HCT116 (cell line): ENCODE measurements at regions not wholly inside any gene's neighbourhood (a gene's known extent, or its start where the extent isn't known, plus 50 kb on each side); places are given as distances from the start of the nearest gene placed in this dataset.

ENCODE experiments used
- ATAC-seq: fragments of 200-7000 bp; cut with Tn5 transposase; 2 replicates; pipeline ENCODE4 v1.9.1; 2020; ENCODE audit warnings: mild to moderate bottlenecking, moderate library complexity
- BruUV-seq: library from RNA; stranded (reverse); fragments of 400-500 nt; replicated peaks from 2 replicates; lab custom pipeline; 2021; lab: Mats Ljungman, UMichigan
- CTCF ChIA-PET: fragments of 300-600 bp; sonication (Branson Sonifier 250); formaldehyde crosslinking; loops from one replicate; lab custom pipeline; 2021; ENCODE audit warnings: antibody characterized with exemption; lab: Charles Lee
- POLR2A ChIA-PET: fragments of 300-600, 350-600 bp; sonication (Branson Sonifier 250); formaldehyde crosslinking; loops from one replicate; lab custom pipeline; 2021; ENCODE audit warnings: antibody characterized with exemption; lab: Charles Lee
- RAD21 ChIA-PET, 2 experiments: fragments of 300-600 bp; sonication (Branson Sonifier 250); formaldehyde crosslinking; loops; one replicate each; lab custom pipeline; 2023; ENCODE audit warnings: low total read pairs in 2 of 2; ENCODE audit not compliant: uncharacterized antibody in 2 of 2, unreplicated experiment in 2 of 2, low non-redundant PET in 1 of 2; lab: Charles Lee
- DNase-seq: peaks from one replicate; pipeline ENCODE4 v3.0.0-alpha.2; 2010; ENCODE audit warnings: low read depth, low spot score
- H2AFZ ChIP-seq: fragments of 200-600 bp; shearing (Covaris generic), sonication (generic); 2 replicates; pipeline ENCODE4 v1.6.1; 2017; ENCODE audit warnings: low read depth, mixed run types, mixed read lengths, antibody characterized with exemption, low read length; ENCODE audit not compliant: poor library complexity, severe bottlenecking
- H3K27ac ChIP-seq: 2 replicates; pipeline ENCODE4 v1.5.1; 2012; ENCODE audit warnings: low read depth, low read length
- H3K27me3 ChIP-seq: fragments of 200-600 bp; sonication (generic); 2 replicates; pipeline ENCODE4 v1.6.1; 2016; ENCODE audit warnings: mixed run types, low read length, mixed read lengths; ENCODE audit not compliant: insufficient read depth
- H3K36me3 ChIP-seq, 2 experiments: fragments of 200-500 bp in 1 of 2; fragments of 200-600 bp in 1 of 2; sonication (Bioruptor generic) in 1 of 2; sonication (generic) in 1 of 2; 2 replicates each; pipeline versions ENCODE4 v1.5.1 to v1.6.1; 2014 to 2016; ENCODE audit warnings: low read length in 2 of 2, inconsistent platforms in 1 of 2, mixed read lengths in 1 of 2, mixed run types in 1 of 2; ENCODE audit not compliant: insufficient read depth in 2 of 2, control insufficient read depth in 1 of 2
- H3K4me1 ChIP-seq, 2 experiments: fragments of 200-600 bp in 1 of 2; sonication (generic) in 1 of 2; 2 replicates each; pipeline versions ENCODE4 v1.5.1 to v1.6.1; 2012 to 2017; ENCODE audit warnings: low read length in 2 of 2, inconsistent platforms in 1 of 2, mild to moderate bottlenecking in 1 of 2, mixed read lengths in 1 of 2, mixed run types in 1 of 2, moderate library complexity in 1 of 2; ENCODE audit not compliant: insufficient read depth in 2 of 2, control insufficient read depth in 1 of 2
- H3K4me2 ChIP-seq: fragments of 200-600 bp; sonication (generic); 2 replicates; pipeline ENCODE4 v1.6.1; 2017; ENCODE audit warnings: mixed run types, low read length, mixed read lengths
- H3K4me3 ChIP-seq, 2 experiments: fragments of 200-600 bp in 1 of 2; sonication (generic) in 1 of 2; replicated peaks in 1 of 2; 2 replicates each; pipeline ENCODE4 v1.5.1; 2011 to 2016; ENCODE audit warnings: low read length in 2 of 2, control low read depth in 1 of 2, low read depth in 1 of 2, mild to moderate bottlenecking in 1 of 2, mixed read lengths in 1 of 2, mixed run types in 1 of 2
- H3K79me2 ChIP-seq: fragments of 200-600 bp; sonication (generic); 2 replicates; pipeline ENCODE4 v1.6.1; 2017; ENCODE audit warnings: mild to moderate bottlenecking, mixed run types, low read length, moderate library complexity, mixed read lengths; ENCODE audit not compliant: insufficient read depth
- H3K9ac ChIP-seq: fragments of 200-600 bp; sonication (generic); 2 replicates; pipeline ENCODE4 v1.6.1; 2016; ENCODE audit warnings: low read length, mixed read lengths
- H3K9me2 ChIP-seq: fragments of 200-600 bp; sonication (generic), shearing (Covaris generic); 2 replicates; pipeline ENCODE4 v1.6.1; 2017; ENCODE audit warnings: mixed run types, mild to moderate bottlenecking, moderate library complexity; ENCODE audit not compliant: insufficient read depth
- H3K9me3 ChIP-seq, 2 experiments: fragments of 200-500 bp in 1 of 2; fragments of 200-600 bp in 1 of 2; sonication (Bioruptor generic) in 1 of 2; sonication (generic) in 1 of 2; 2 replicates each; pipeline ENCODE4 v1.6.1; 2014 to 2017; ENCODE audit warnings: low read length in 2 of 2, mixed read lengths in 2 of 2, inconsistent platforms in 1 of 2, low read depth in 1 of 2, mild to moderate bottlenecking in 1 of 2, mixed run types in 1 of 2, moderate library complexity in 1 of 2; ENCODE audit not compliant: control insufficient read depth in 1 of 2, insufficient read depth in 1 of 2
- H4K20me1 ChIP-seq: fragments of 200-600 bp; sonication (generic), shearing (Covaris generic); 2 replicates; pipeline ENCODE4 v1.6.1; 2017; ENCODE audit warnings: mixed run types, mild to moderate bottlenecking, moderate library complexity; ENCODE audit not compliant: insufficient read depth
- ATF3 ChIP-seq: IDR thresholded peaks from 2 replicates; pipeline ENCODE4 v1.6.1; 2012
- POLR2AphosphoS5 ChIP-seq: IDR thresholded peaks from 2 replicates; pipeline ENCODE4 v1.6.1; 2011; ENCODE audit warnings: mild to moderate bottlenecking, low read depth, low read length, moderate library complexity
- REST ChIP-seq: IDR thresholded peaks from 2 replicates; pipeline ENCODE4 v1.6.1; 2012; ENCODE audit warnings: low read depth
- SIN3A ChIP-seq: IDR thresholded peaks from 2 replicates; pipeline ENCODE4 v1.6.1; 2012; ENCODE audit warnings: low read depth
- TCF7L2 ChIP-seq: IDR thresholded peaks from 2 replicates; pipeline ENCODE4 v1.7.0; 2011; ENCODE audit warnings: borderline replicate concordance, inconsistent platforms; ENCODE audit not compliant: insufficient read depth, insufficient read length; ENCODE audit errors: extremely low read depth
- YY1 ChIP-seq: IDR thresholded peaks from 2 replicates; pipeline ENCODE4 v1.6.1; 2011; ENCODE audit warnings: low read length, low read depth, moderate library complexity, mild to moderate bottlenecking; ENCODE audit not compliant: insufficient replicate concordance; ENCODE audit errors: extremely low read depth
- ZFX ChIP-seq: fragments of 450-650 bp; IDR thresholded peaks from 2 replicates; pipeline ENCODE4 v1.6.1; 2017
- intact Hi-C: fragments of 100-400 bp; cut with micrococcal nuclease; formaldehyde crosslinking; loops from 2 replicates; pipeline ENCODE4 v1.10.0; 2022

- 0 out of 4 replicates have a peak, but pooled peaks cover 0 to 4% of the 10 kb centered on the region in 2 experiments for H3K4me1 ChIP-seq
- H3K79me2 ChIP-seq = no peaks in the 10 kb centered on the region
- no peak overlapping the region for H3K27ac ChIP-seq
- ChIA-PET CTCF (no interaction called here), POLR2A (no interaction called here), RAD21 (no interaction called here)
- no peak for ATAC-seq
- H3K27me3 ChIP-seq = no peaks in the 10 kb centered on the region
- no peak overlapping the region for H3K4me3 ChIP-seq
- no peak overlapping the region for H3K9ac ChIP-seq
- no peaks in the 10 kb centered on the region for H3K9me2 ChIP-seq
- BruUV-seq = no TSS peak
- no peak for TF ChIP-seq SIN3A
- TF ChIP-seq YY1 = no peak
- TF ChIP-seq ZFX = no peak
- no peak for TF ChIP-seq TCF7L2
- TF ChIP-seq REST = no peak
- TF ChIP-seq ATF3 = no peak
- TF ChIP-seq POLR2AphosphoS5 = no peak
- H3K4me2 ChIP-seq = no peak overlapping the region
- H4K20me1 ChIP-seq = no peaks in the 10 kb centered on the region
- no peak overlapping the region for H2AFZ ChIP-seq
- intact Hi-C loops = loop anchor here (5.0 to 10.0 kb wide), 2 partner anchors 828 to 975 kb away; no protein-coding TSS in a partner anchor
- DNase-seq = no peak
- no peaks in the 10 kb centered on the region for H3K9me3 ChIP-seq
- no peaks in the 10 kb centered on the region for H3K36me3 ChIP-seq
These were observed 160.5 kb downstream of the SH3BP4 start for GRCh38 chr2:235112365-235112764.
